KOPT-K1 (cell line): ENCODE measurements at regions not wholly inside any gene's neighbourhood (a gene's known extent, or its start where the extent isn't known, plus 50 kb on each side); places are given as distances from the start of the nearest gene placed in this dataset.

Experiments used
- H3K27ac ChIP-seq: fragments of 200-600 bp; sonication (generic); 2 replicates; pipeline ENCODE4 v1.5.1; 2016; ENCODE audit warnings: antibody characterized with exemption, mild to moderate bottlenecking, low read depth, low read length; ENCODE audit not compliant: poor library complexity, severe bottlenecking
- H3K36me3 ChIP-seq: fragments of 200-600 bp; sonication (generic); 2 replicates; pipeline ENCODE4 v1.5.1; 2017; ENCODE audit warnings: antibody characterized with exemption, mild to moderate bottlenecking, low read length, moderate library complexity; ENCODE audit not compliant: insufficient read depth
- H3K9me3 ChIP-seq: fragments of 200-600 bp; sonication (generic); 2 replicates; pipeline ENCODE4 v1.5.1; 2017; ENCODE audit warnings: antibody characterized with exemption, low read length, mild to moderate bottlenecking; ENCODE audit not compliant: insufficient read depth, poor library complexity, severe bottlenecking

- Histone ChIP-seq H3K27ac (no peak overlapping the region), H3K36me3 (no peaks in the 10 kb centered on the region)
Measured at GRCh38 chr3:33919312-33920120, 121.1 kb downstream of the PDCD6IP start.

GRCh38 chr3:33920511-33920910 is 122.1 kb downstream of the PDCD6IP start:
- H3K27ac ChIP-seq: no peak overlapping the region
- H3K36me3 ChIP-seq: no peaks in the 10 kb centered on the region
- no peaks in the 10 kb centered on the region for H3K9me3 ChIP-seq

More at GRCh38 chr3:33919312-33920120, 121.1 kb downstream of the PDCD6IP start:
- no peaks in the 10 kb centered on the region for H3K9me3 ChIP-seq

- H3K9me3 ChIP-seq: no peaks in the 10 kb centered on the region
- H3K27ac ChIP-seq: no peak overlapping the region
- H3K36me3 ChIP-seq: no peaks in the 10 kb centered on the region
Measured at GRCh38 chr3:33921608-33922007, 123.2 kb downstream of the PDCD6IP start.

DNA sequence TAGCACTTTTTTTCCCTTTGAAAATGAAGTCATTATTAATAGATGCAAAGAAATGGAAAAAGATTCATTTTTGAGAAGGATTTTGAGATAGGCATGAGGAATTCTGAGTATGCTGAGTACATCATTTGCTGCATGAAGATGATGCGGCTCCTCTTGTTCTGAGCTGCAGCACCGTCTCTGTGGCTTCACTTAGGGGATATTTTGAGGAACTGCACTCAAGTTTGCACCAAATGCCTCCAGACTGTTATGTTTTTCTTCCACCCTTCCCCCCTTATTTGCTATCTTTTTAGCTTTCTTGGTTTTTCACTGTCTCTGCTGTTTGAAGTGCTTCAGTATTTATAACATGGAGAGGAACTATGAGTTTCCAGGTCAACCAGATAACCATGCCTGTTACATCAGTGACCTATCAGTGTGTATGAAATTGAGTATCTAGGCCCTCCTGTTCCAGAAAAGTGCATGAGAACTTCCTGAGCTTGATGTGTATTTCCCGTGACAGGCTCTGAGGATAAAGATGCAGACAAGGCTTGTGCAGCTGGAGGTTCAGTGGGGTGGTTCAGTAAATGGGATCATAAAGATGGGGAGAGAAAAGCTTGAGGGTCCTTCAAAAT is 128.7 kb downstream of the PDCD6IP start:
- Histone ChIP-seq H3K36me3 (no peaks in the 10 kb centered on the region), H3K9me3 (no peaks in the 10 kb centered on the region)

GRCh38 chr3:33929813-33930212 is 131.4 kb downstream of the PDCD6IP start:
- no peak overlapping the region for H3K27ac ChIP-seq
- H3K36me3 ChIP-seq: no peaks in the 10 kb centered on the region
- no peaks in the 10 kb centered on the region for H3K9me3 ChIP-seq

More for the DNA sequence above, 128.7 kb downstream of the PDCD6IP start:
- H3K27ac ChIP-seq: no peak overlapping the region

DNA sequence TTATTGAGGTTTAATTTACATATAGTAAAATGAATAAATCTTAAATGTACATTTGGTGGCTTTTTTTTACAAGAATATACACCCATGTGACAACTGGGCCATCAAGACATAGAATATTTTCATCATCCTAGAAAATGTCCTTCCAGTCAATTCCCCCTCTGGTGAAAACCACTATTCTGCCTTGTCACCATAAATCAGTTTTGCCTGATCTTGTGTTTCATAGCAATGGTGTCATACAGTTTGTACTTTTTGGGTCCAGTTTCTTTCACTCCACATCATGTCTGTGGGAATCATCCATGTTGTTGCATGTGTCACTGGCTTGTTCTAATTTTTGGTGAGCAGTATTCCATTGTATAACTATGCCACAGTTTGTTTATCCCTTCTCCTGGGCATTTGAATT is 133.1 kb downstream of the PDCD6IP start:
- Histone ChIP-seq H3K9me3 (no peaks in the 10 kb centered on the region), H3K27ac (no peak overlapping the region), H3K36me3 (no peaks in the 10 kb centered on the region)

GRCh38 chr3:33932010-33932764 is 133.8 kb downstream of the PDCD6IP start:
- Histone ChIP-seq H3K9me3 (no peaks in the 10 kb centered on the region), H3K36me3 (no peaks in the 10 kb centered on the region), H3K27ac (no peak overlapping the region)

DNA sequence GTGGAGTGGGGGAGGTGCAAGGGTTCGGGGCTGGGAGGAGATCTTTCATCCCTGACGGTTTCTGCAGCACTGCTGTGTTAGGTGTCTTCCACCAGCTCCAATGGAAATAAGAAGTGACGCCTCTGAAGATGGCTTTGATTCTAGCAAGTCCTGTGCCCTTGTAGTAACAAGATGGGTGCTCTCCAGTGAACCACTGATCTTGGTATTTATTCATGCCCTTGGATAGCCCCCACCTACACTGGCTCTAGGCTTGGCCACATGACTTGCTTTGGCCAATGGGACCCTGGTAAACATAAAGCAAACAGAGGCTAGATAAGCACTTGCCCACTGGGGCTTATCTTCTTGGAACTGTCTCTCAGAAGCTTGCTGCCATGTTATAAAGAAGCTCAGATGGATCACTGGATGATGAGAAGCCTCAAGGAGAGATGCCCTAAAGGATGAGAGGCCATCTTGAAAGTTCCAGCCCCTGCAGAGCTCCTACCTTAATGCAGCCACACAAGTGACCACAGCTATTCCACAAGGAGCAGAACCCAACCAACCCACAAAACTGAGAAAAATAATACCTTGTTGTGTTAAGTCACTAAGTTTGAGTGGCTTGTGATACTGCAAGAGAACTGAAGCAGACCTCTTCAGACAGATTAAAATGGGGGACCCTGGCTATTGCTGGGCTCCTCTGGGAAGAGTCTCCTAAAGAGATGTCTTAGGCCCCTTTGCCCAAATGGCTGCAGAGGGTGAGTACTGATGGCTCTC is 137.9 kb downstream of the PDCD6IP start:
- H3K9me3 ChIP-seq: no peaks in the 10 kb centered on the region
- no peaks in the 10 kb centered on the region for H3K36me3 ChIP-seq
- H3K27ac ChIP-seq: no peak overlapping the region

- Histone ChIP-seq H3K27ac (no peak overlapping the region), H3K36me3 (no peaks in the 10 kb centered on the region), H3K9me3 (no peaks in the 10 kb centered on the region)
Measured at GRCh38 chr3:33936921-33937525, 138.6 kb downstream of the PDCD6IP start.

GRCh38 chr3:33937628-33938027 is 139.2 kb downstream of the PDCD6IP start:
- no peaks in the 10 kb centered on the region for H3K9me3 ChIP-seq
- no peaks in the 10 kb centered on the region for H3K36me3 ChIP-seq
- no peak overlapping the region for H3K27ac ChIP-seq

DNA sequence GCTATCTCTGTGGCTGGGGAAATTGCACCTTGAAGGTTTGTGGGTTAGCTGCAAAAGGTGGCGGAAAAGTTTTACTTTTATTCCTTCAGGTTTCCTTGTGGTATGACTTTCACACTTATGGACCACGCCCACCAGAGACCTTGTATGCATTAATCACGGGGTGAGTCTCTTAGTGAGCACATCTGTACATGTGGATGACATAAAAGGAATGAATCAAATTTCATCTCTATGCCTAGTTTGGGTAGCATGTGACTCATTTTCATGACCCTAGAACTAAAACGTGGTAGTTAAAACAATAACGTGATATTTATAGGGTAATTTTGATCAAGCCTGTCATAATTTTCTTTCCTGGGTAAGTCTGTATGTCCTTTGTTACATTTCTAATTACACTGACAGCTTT is 141.7 kb downstream of the PDCD6IP start:
- H3K36me3 ChIP-seq: no peaks in the 10 kb centered on the region
- H3K27ac ChIP-seq: no peak overlapping the region
- H3K9me3 ChIP-seq: no peaks in the 10 kb centered on the region

- Histone ChIP-seq H3K27ac (no peak overlapping the region), H3K36me3 (no peaks in the 10 kb centered on the region), H3K9me3 (no peaks in the 10 kb centered on the region)
Measured at GRCh38 chr3:33940736-33941135, 142.3 kb downstream of the PDCD6IP start.

DNA sequence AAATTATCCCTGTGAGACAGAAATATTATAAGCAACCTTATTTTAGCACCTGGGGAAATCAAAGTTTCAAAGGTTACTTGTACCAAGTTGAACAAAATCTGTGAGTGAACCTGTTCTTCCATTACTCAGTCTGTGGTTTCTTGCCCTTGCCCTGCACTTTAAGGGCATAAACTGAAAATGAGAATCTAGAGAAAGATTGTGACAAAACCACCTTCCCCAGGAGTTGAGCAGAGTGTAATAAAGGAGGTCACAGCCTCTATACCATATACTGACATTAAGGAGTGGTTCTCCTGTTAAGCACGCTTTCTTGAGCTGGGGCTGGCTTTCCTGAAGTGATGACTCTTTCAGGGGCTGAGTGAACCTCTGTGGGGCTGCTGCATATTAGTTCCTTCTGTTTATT is 143.4 kb downstream of the PDCD6IP start:
- Histone ChIP-seq H3K36me3 (no peaks in the 10 kb centered on the region), H3K27ac (no peak overlapping the region), H3K9me3 (no peaks in the 10 kb centered on the region)

- no peaks in the 10 kb centered on the region for H3K9me3 ChIP-seq
- no peak overlapping the region for H3K27ac ChIP-seq
- H3K36me3 ChIP-seq: no peaks in the 10 kb centered on the region
Measured at GRCh38 chr3:33942483-33943150, 144.2 kb downstream of the PDCD6IP start.
